Type B pancreatic cell (in vitro differentiated cells): ENCODE measurements at regions not wholly inside any gene's neighbourhood (a gene's known extent, or its start where the extent isn't known, plus 50 kb on each side); places are given as distances from the start of the nearest gene placed in this dataset.

Experiments used
- DNase-seq: peaks from one replicate; pipeline ENCODE4 v3.0.0; 2021; ENCODE audit warnings: mixed read lengths; ENCODE audit not compliant: unreplicated experiment; ENCODE audit errors: extremely low spot score
- H3K27ac Mint-ChIP-seq: 2 replicates; pipeline ENCODE4 v1.8.0; 2021; ENCODE audit warnings: mild to moderate bottlenecking, mixed read lengths
- H3K27me3 Mint-ChIP-seq: 2 replicates; pipeline ENCODE4 v1.8.0; 2021; ENCODE audit warnings: mixed read lengths
- H3K36me3 Mint-ChIP-seq: 2 replicates; pipeline ENCODE4 v1.8.0; 2021; ENCODE audit warnings: mixed read lengths
- H3K4me1 Mint-ChIP-seq: one replicate; pipeline ENCODE4 v1.8.0; 2021; ENCODE audit warnings: mixed read lengths; ENCODE audit not compliant: unreplicated experiment
- H3K4me3 Mint-ChIP-seq: 2 replicates; pipeline ENCODE4 v1.8.0; 2021; ENCODE audit warnings: mild to moderate bottlenecking, mixed read lengths
- H3K9me3 Mint-ChIP-seq: 2 replicates; pipeline ENCODE4 v1.8.0; 2021; ENCODE audit warnings: mixed read lengths
- CTCF ChIP-seq: fragments of 200-600 bp; sonication (generic); conservative IDR thresholded peaks from 2 replicates; pipeline ENCODE4 v1.5.0; 2021; ENCODE audit warnings: antibody characterized with exemption, mild to moderate bottlenecking

DNA sequence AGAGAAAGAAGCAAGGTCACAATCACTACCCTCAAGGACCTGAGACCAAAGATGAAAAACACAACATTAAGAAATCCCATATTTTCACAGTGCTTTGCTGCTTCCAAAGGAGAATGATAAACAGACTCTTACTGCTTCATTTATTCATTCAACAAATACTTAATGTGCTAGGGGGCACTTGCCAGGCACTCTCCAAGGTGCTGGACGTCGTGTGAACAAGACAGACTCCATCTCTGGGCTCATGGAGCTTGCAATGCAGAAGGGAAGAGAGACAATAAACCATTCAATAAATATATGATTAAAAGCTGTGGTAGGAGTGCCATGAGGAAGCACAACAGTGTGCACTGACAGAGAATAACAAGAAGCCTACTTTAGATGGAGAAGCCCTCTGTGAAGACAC, 327.7 kb downstream of the CDK5RAP2 start:
- no peak overlapping the region for H3K4me3 Mint-ChIP-seq
- DNase-seq, result no peak
- no peaks in the 10 kb centered on the region for H3K36me3 Mint-ChIP-seq
- H3K4me1 Mint-ChIP-seq, result no peaks in the 10 kb centered on the region
- H3K9me3 Mint-ChIP-seq, result no peaks in the 10 kb centered on the region
- no peak for TF ChIP-seq CTCF
- no peak overlapping the region for H3K27ac Mint-ChIP-seq
- peaks cover 34% of the 10 kb centered on the region for H3K27me3 Mint-ChIP-seq

DNA sequence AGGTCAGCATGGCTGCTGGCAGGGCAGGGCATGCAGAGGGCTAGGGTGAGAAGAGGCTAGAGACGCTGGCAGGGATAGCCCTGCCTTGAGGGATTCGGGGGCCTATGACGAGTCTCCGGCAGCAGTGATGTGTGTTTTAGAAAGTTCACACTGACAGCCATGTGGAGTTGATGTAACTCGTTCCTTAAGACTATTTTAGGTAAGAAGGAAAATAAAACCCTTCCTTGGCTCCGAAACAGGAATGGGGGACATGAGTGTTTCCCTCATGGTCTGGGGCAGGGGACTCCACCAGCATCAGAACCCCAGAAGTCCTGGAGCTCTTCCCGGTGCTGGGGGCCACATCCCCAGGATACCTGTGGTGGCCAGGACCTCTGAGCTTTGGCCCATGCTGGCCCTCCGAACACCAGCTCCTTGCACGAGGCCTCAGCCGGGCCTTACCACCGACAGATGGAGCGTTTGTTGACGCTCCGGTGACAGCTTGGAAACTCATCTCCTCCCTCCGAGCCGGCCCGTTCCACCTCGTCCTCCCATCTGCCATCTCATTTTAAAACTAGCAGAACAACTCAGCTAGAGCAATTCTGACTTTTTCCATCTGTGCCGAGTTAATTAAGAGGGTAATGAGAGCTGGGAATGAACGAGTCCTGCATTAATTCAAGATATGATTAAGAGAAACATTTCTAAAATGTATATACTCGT, 337.7 kb downstream of the CDK5RAP2 start:
- Mint-ChIP-seq H3K9me3 (no peaks in the 10 kb centered on the region), H3K27me3 (no peaks in the 10 kb centered on the region), H3K36me3 (no peaks in the 10 kb centered on the region)

DNA sequence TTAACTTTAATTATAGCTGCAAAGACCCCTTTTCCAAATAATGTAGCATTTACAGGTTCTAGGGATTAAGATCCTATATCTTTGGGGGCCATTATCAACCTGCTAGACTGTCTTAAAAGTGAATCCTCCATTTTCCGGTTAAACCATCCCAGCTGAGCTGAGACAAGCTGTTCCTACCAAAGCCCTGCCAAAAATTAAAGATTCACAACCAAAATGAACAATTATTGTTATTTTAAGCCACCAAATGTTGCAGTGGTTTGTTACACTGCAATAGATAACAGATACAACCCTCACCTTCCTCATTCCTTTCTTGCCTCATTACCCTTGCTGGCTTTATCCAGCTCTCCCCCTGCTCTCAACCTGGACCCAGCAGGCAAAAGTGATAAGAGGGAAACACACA, 343.4 kb downstream of the CDK5RAP2 start:
- Mint-ChIP-seq H3K4me1 (no peaks in the 10 kb centered on the region), H3K36me3 (no peaks in the 10 kb centered on the region)
- TF ChIP-seq CTCF, result no peak

More for the DNA sequence above, 337.7 kb downstream of the CDK5RAP2 start:
- no peak overlapping the region for H3K4me3 Mint-ChIP-seq
- no peak for DNase-seq
- no peaks in the 10 kb centered on the region for H3K4me1 Mint-ChIP-seq
- H3K27ac Mint-ChIP-seq, result no peak overlapping the region
- TF ChIP-seq CTCF, result no peak

GRCh38 chr9:120235081-120235480, 344.9 kb downstream of the CDK5RAP2 start:
- peaks cover 13% of the 10 kb centered on the region for H3K27me3 Mint-ChIP-seq
- no peaks in the 10 kb centered on the region for H3K4me1 Mint-ChIP-seq

More for the DNA sequence above, 343.4 kb downstream of the CDK5RAP2 start:
- Mint-ChIP-seq H3K27me3 (peaks cover 7% of the 10 kb centered on the region), H3K9me3 (no peaks in the 10 kb centered on the region), H3K27ac (no peak overlapping the region), H3K4me3 (no peak overlapping the region)
- DNase-seq, result no peak

GRCh38 chr9:120230227-120230626, 349.7 kb downstream of the CDK5RAP2 start:
- TF ChIP-seq CTCF, result no peak
- no peak for DNase-seq

More at GRCh38 chr9:120235081-120235480, 344.9 kb downstream of the CDK5RAP2 start:
- no peak for TF ChIP-seq CTCF
- H3K27ac Mint-ChIP-seq, result no peak overlapping the region
- H3K4me3 Mint-ChIP-seq, result no peak overlapping the region
- H3K36me3 Mint-ChIP-seq, result no peaks in the 10 kb centered on the region
- no peaks in the 10 kb centered on the region for H3K9me3 Mint-ChIP-seq
- DNase-seq, result no peak

DNA sequence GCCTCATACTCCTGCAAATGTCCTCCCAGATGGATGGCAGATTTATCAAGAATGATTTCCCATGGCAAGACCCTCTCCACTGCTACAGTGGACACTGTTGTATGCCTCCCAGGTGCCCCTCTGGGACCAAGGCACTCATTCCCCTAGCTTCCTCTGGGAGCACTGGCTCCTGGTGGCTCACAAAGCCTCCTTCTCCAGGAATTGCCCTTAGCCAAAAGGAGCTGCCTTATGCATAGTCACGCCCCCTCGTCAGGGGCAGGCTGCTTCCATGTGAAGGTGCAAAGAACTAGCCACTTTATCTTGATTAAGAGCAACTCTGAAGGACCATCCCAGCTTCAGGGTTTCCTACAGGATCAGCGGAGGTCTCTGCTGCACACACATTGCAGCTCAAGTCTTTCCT, 358.1 kb downstream of the CDK5RAP2 start:
- H3K27ac Mint-ChIP-seq, result no peak overlapping the region
- H3K9me3 Mint-ChIP-seq, result no peaks in the 10 kb centered on the region
- H3K4me3 Mint-ChIP-seq, result no peak overlapping the region
- TF ChIP-seq CTCF, result no peak
- no peaks in the 10 kb centered on the region for H3K4me1 Mint-ChIP-seq
- H3K27me3 Mint-ChIP-seq, result peaks cover 3% of the 10 kb centered on the region
- DNase-seq, result no peak
- no peaks in the 10 kb centered on the region for H3K36me3 Mint-ChIP-seq

More at GRCh38 chr9:120230227-120230626, 349.7 kb downstream of the CDK5RAP2 start:
- Mint-ChIP-seq H3K27me3 (peaks cover 30% of the 10 kb centered on the region), H3K36me3 (no peaks in the 10 kb centered on the region), H3K9me3 (no peaks in the 10 kb centered on the region), H3K27ac (no peak overlapping the region), H3K4me1 (no peaks in the 10 kb centered on the region), H3K4me3 (no peak overlapping the region)
